Peyer's patch (tissue), 4 donors: ENCODE measurements at regions not wholly inside any gene's neighbourhood (a gene's known extent, or its start where the extent isn't known, plus 50 kb on each side); places are given as distances from the start of the nearest gene placed in this dataset.

Experiments used
- POLR2A ChIP-seq, 2 donors: fragments of 450-650 bp; IDR thresholded peaks; one replicate each; pipeline ENCODE4 v1.5.1; 2017; ENCODE audit warnings: antibody characterized with exemption in 2 of 2, mild to moderate bottlenecking in 2 of 2, moderate library complexity in 2 of 2
- TF ChIP-seq, protein P1 (sequence below), 6 experiments: fragments of 450-650 bp in 4 of 6; fragments of 200-600 bp in 2 of 6; sonication (generic) in 1 of 6; IDR thresholded peaks; one replicate each; pipeline ENCODE4 v1.5.1; 2017 to 2019; ENCODE audit warnings: antibody characterized with exemption in 6 of 6, mild to moderate bottlenecking in 3 of 6, moderate library complexity in 1 of 6

DNA sequence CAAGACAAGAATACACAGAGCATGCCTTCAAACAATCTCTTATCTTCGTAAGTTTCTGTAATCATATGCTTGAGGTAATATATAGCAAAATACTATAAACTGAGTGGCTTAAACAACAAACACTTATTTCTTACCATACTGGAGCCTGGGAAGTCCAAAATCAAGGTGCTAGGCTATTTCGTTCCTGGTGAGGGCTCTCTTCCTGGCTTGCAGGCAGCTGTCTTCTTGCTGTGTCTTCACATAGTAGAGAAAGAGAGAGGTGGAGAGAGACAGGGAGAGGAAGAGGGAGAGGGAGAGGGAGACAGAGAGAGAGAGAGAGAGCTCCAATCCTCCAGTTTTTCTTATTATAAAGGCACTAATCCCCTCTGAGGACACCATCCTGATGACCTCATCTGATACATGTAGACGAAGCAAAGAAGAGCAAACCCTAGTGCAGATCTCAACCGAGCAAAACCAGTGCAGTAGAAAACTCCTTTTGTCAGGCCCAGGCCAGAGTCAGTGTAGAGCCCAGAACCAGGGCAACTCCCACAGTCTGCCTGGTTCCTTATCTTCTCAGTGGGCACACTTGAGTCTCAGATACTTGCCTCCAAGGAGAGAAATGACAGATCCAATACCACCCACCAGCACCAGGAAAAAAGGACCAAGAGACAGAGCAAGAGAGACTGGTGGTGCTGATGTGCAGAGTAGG is 297.1 kb upstream of the NCAM1 start:
- TF ChIP-seq, protein P1, sequence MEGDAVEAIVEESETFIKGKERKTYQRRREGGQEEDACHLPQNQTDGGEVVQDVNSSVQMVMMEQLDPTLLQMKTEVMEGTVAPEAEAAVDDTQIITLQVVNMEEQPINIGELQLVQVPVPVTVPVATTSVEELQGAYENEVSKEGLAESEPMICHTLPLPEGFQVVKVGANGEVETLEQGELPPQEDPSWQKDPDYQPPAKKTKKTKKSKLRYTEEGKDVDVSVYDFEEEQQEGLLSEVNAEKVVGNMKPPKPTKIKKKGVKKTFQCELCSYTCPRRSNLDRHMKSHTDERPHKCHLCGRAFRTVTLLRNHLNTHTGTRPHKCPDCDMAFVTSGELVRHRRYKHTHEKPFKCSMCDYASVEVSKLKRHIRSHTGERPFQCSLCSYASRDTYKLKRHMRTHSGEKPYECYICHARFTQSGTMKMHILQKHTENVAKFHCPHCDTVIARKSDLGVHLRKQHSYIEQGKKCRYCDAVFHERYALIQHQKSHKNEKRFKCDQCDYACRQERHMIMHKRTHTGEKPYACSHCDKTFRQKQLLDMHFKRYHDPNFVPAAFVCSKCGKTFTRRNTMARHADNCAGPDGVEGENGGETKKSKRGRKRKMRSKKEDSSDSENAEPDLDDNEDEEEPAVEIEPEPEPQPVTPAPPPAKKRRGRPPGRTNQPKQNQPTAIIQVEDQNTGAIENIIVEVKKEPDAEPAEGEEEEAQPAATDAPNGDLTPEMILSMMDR (IDR thresholded peaks at IDR 0.05) = no peak
- no peak for TF ChIP-seq POLR2A (IDR thresholded peaks at IDR 0.05)
